GM23248 (cell line): ENCODE measurements at regions not wholly inside any gene's neighbourhood (a gene's known extent, or its start where the extent isn't known, plus 50 kb on each side); places are given as distances from the start of the nearest gene placed in this dataset.

Experiments
- DNase-seq: peaks from one replicate; pipeline ENCODE4 v3.0.0-alpha.2; 2015
- H2AFZ ChIP-seq: fragments of 200-600 bp; sonication (generic); 2 replicates; pipeline ENCODE4 v1.6.1; 2016; ENCODE audit warnings: antibody characterized with exemption
- H3F3A ChIP-seq: fragments of 200-600 bp; sonication (generic); 2 replicates; pipeline ENCODE4 v1.6.1; 2016; ENCODE audit warnings: mild to moderate bottlenecking, antibody characterized with exemption, mixed run types; ENCODE audit not compliant: insufficient read depth
- H3K27ac ChIP-seq: fragments of 200-600 bp; sonication (generic); 2 replicates; pipeline ENCODE4 v1.5.1; 2016; ENCODE audit warnings: mild to moderate bottlenecking
- H3K27me3 ChIP-seq: fragments of 200-600 bp; sonication (generic); replicated peaks from 2 replicates; pipeline ENCODE4 v1.6.1; 2016; ENCODE audit warnings: mild to moderate bottlenecking; ENCODE audit not compliant: insufficient read depth
- H3K36me3 ChIP-seq: fragments of 200-600 bp; sonication (generic); 2 replicates; pipeline ENCODE4 v1.6.1; 2016; ENCODE audit warnings: low read depth, mild to moderate bottlenecking
- H3K4me1 ChIP-seq: fragments of 200-600 bp; sonication (generic); 2 replicates; pipeline ENCODE4 v1.6.1; 2016; ENCODE audit warnings: mild to moderate bottlenecking; ENCODE audit not compliant: insufficient read depth
- H3K4me2 ChIP-seq: fragments of 200-600 bp; sonication (generic); one replicate; pipeline ENCODE4 v1.6.1; 2016; ENCODE audit warnings: mild to moderate bottlenecking; ENCODE audit not compliant: unreplicated experiment
- H3K4me3 ChIP-seq: fragments of 200-600 bp; sonication (generic); 2 replicates; pipeline ENCODE4 v1.5.1; 2016; ENCODE audit warnings: mild to moderate bottlenecking
- H3K79me2 ChIP-seq: fragments of 200-600 bp; sonication (generic); 2 replicates; pipeline ENCODE4 v1.6.1; 2016; ENCODE audit warnings: mild to moderate bottlenecking; ENCODE audit not compliant: insufficient read depth
- H3K9ac ChIP-seq: fragments of 200-600 bp; sonication (generic); 2 replicates; pipeline ENCODE4 v1.6.1; 2016; ENCODE audit warnings: mild to moderate bottlenecking
- H3K9me2 ChIP-seq: fragments of 200-600 bp; sonication (generic); 2 replicates; pipeline ENCODE4 v1.6.1; 2016; ENCODE audit warnings: mixed run types, mild to moderate bottlenecking, moderate library complexity; ENCODE audit not compliant: insufficient read depth
- H3K9me3 ChIP-seq: fragments of 200-600 bp; sonication (generic); one replicate; pipeline ENCODE4 v1.6.1; 2017; ENCODE audit warnings: low read depth
- H4K20me1 ChIP-seq: fragments of 200-600 bp; sonication (generic); 2 replicates; pipeline ENCODE4 v1.6.0; 2016; ENCODE audit not compliant: insufficient read depth
- EZH2 ChIP-seq: fragments of 200-600 bp; sonication (generic); IDR thresholded peaks from 2 replicates; pipeline ENCODE4 v1.6.1; 2018; ENCODE audit warnings: antibody characterized with exemption, mild to moderate bottlenecking; ENCODE audit not compliant: insufficient read depth, poor library complexity, severe bottlenecking
- EZH2phosphoT487 ChIP-seq: fragments of 200-600 bp; sonication (generic); IDR thresholded peaks from 2 replicates; pipeline ENCODE4 v1.6.1; 2018; ENCODE audit warnings: antibody characterized with exemption, moderate library complexity, mild to moderate bottlenecking, low read depth; ENCODE audit not compliant: insufficient read depth
- WGBS, 2 experiments: methylation state at CpG; one replicate each; pipeline ENCODE4 v1.1.6; 2015 to 2017; ENCODE audit warnings: low lambda C conversion rate in 2 of 2, low coverage in 1 of 2; ENCODE audit errors: missing lambda C conversion rate in 2 of 2; 5-methylcytosine and 5-hydroxymethylcytosine counted together
- in situ Hi-C: fragments of 300-500 bp; cut with MboI; formaldehyde crosslinking; loops from 2 replicates; pipeline ENCODE4 v1.15.0; 2020

- DNase-seq = no peak
- H3K4me2 ChIP-seq = no peak overlapping the region
- no peaks in the 10 kb centered on the region for H3K9me3 ChIP-seq
- no peaks in the 10 kb centered on the region for H3K4me1 ChIP-seq
- TF ChIP-seq EZH2 = no peak
- TF ChIP-seq EZH2phosphoT487 = no peak
- H3K4me3 ChIP-seq = no peak overlapping the region
- in situ Hi-C loops = no loop called here
- H3K9me2 ChIP-seq = no peaks in the 10 kb centered on the region
- no peak overlapping the region for H2AFZ ChIP-seq
- no peaks in the 10 kb centered on the region for H4K20me1 ChIP-seq
- H3K27me3 ChIP-seq = no peaks in the 10 kb centered on the region
- H3K9ac ChIP-seq = no peak overlapping the region
- no peak overlapping the region for H3K27ac ChIP-seq
- H3F3A ChIP-seq = no peaks in the 10 kb centered on the region
- 27 to 31% methylated on average over 4 of the region's 4 CpGs for WGBS, 2 experiments
- H3K79me2 ChIP-seq = no peaks in the 10 kb centered on the region
- H3K36me3 ChIP-seq = no peaks in the 10 kb centered on the region
These were observed 468.4 kb upstream of the HNRNPA3 start for GRCh38 chr2:176744146-176744545.

DNA sequence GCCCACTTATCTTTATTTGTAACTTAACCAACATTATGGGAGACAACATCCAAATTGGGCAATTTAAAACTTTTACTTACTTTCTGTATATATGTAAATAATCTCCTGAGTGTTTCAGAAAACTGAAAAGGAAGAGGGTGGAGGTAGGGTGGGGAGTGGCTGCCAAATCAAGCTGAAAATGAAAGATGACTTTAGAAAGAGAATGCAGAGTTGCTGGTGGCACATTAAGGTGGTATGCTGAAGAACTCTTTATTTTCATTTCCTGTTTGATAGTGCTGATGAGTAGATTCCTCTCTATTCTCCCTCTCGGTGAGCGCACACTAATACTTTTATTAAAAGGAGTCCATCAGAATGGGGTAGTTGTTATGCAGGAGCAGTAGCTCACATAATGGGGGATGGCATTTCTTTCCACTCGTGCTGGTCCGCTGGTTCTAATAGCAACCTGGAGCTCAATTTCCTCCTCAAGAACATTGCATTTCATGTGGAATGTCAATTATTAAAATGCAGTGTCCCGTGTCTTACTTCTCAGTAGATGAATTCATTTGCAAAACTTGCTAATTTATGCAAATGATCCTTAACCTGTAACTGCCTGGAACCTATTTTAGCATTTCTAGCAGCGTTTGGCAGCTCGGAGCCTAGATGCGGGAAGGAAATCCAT lies 466.9 kb upstream of the HNRNPA3 start:
- H3K4me2 ChIP-seq = no peak overlapping the region
- H3K9me2 ChIP-seq = no peaks in the 10 kb centered on the region
- H3K79me2 ChIP-seq = no peaks in the 10 kb centered on the region
- no peak for DNase-seq
- no peaks in the 10 kb centered on the region for H4K20me1 ChIP-seq
- no peaks in the 10 kb centered on the region for H3K4me1 ChIP-seq
- H3K27ac ChIP-seq = no peak overlapping the region
- H3K27me3 ChIP-seq = no peaks in the 10 kb centered on the region
- H2AFZ ChIP-seq = no peak overlapping the region
- WGBS, 2 experiments = 84 to 86% methylated on average over 8 of the region's 8 CpGs
- H3K36me3 ChIP-seq = no peaks in the 10 kb centered on the region
- H3F3A ChIP-seq = no peaks in the 10 kb centered on the region
- H3K9me3 ChIP-seq = no peaks in the 10 kb centered on the region
- no peak for TF ChIP-seq EZH2phosphoT487
- no peak for TF ChIP-seq EZH2
- H3K9ac ChIP-seq = no peak overlapping the region
- H3K4me3 ChIP-seq = no peak overlapping the region
- in situ Hi-C loops = no loop called here

DNA sequence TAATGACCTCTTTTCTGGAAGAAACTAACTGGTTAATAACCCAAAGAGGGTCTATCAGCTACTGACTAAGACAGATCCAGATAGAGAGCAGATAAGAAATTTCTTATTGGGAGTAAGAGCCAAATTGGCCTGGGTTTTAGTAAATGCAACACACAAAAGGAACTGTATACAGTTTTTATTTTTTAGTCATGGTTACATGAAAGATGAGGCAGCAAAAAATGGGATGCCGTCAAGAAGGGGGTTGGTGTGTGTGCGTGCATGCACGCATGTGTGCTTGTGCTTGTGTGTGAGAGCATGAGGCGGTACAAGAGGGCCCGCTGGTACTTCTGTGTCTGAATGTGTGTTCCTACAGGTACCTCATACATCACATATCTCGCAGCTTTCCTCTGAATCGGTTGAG lies 466.2 kb upstream of the HNRNPA3 start:
- Histone ChIP-seq H3K27ac (no peak overlapping the region), H3K9me2 (no peaks in the 10 kb centered on the region), H3K27me3 (no peaks in the 10 kb centered on the region), H3K4me2 (no peak overlapping the region), H3K9me3 (no peaks in the 10 kb centered on the region), H4K20me1 (no peaks in the 10 kb centered on the region), H3K9ac (no peak overlapping the region), H3K4me1 (no peaks in the 10 kb centered on the region), H3K36me3 (no peaks in the 10 kb centered on the region), H3K4me3 (no peak overlapping the region), H3F3A (no peaks in the 10 kb centered on the region), H3K79me2 (no peaks in the 10 kb centered on the region), H2AFZ (no peak overlapping the region)
- in situ Hi-C loops = no loop called here
- TF ChIP-seq EZH2phosphoT487 = no peak
- TF ChIP-seq EZH2 = no peak
- no peak for DNase-seq
- 84 to 92% methylated on average over 7 of the region's 7 CpGs for WGBS, 2 experiments

DNA sequence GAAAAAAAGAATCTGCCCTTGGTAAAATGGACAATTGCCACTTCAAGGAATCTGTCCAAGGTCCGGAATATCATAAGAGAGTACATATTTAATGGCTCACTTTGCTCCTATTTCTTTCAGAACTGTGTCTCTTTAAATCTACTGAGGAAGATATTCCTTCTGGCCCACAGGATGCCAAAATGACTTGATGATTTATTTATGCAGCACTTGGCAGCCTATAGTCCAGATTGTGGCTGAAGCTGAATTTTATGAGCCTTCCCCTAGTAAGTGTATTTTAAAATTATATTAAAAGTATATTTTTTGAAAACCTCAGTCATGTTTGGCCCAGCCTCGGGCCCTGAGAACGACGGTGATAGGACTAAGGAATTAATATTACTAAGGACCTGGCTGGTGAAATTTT lies 465.1 kb upstream of the HNRNPA3 start:
- H3K79me2 ChIP-seq = no peaks in the 10 kb centered on the region
- H3K4me1 ChIP-seq = no peaks in the 10 kb centered on the region
- DNase-seq = no peak
- no peak overlapping the region for H3K4me3 ChIP-seq
- H3F3A ChIP-seq = no peaks in the 10 kb centered on the region
- H4K20me1 ChIP-seq = no peaks in the 10 kb centered on the region
- no peak overlapping the region for H3K4me2 ChIP-seq
- no peak overlapping the region for H3K27ac ChIP-seq
- H3K27me3 ChIP-seq = no peaks in the 10 kb centered on the region
- TF ChIP-seq EZH2phosphoT487 = no peak
- no peak for TF ChIP-seq EZH2
- 61 to 72% methylated on average over 4 of the region's 4 CpGs for WGBS, 2 experiments
- H3K9ac ChIP-seq = no peak overlapping the region
- H2AFZ ChIP-seq = no peak overlapping the region
- in situ Hi-C loops = no loop called here
- no peaks in the 10 kb centered on the region for H3K9me2 ChIP-seq
- H3K36me3 ChIP-seq = no peaks in the 10 kb centered on the region
- no peaks in the 10 kb centered on the region for H3K9me3 ChIP-seq

- no peaks in the 10 kb centered on the region for H3K9me2 ChIP-seq
- TF ChIP-seq EZH2phosphoT487 (no peak), EZH2 (no peak)
- no peaks in the 10 kb centered on the region for H4K20me1 ChIP-seq
- no peaks in the 10 kb centered on the region for H3F3A ChIP-seq
- no peak overlapping the region for H3K27ac ChIP-seq
- H3K4me1 ChIP-seq = no peaks in the 10 kb centered on the region
- no peaks in the 10 kb centered on the region for H3K36me3 ChIP-seq
- in situ Hi-C loops = no loop called here
- H2AFZ ChIP-seq = no peak overlapping the region
- no peak overlapping the region for H3K4me3 ChIP-seq
- H3K9ac ChIP-seq = no peak overlapping the region
- no peaks in the 10 kb centered on the region for H3K27me3 ChIP-seq
- WGBS, 2 experiments = 58 to 63% methylated on average over 4 of the region's 4 CpGs
- H3K79me2 ChIP-seq = no peaks in the 10 kb centered on the region
- no peak for DNase-seq
- H3K9me3 ChIP-seq = no peaks in the 10 kb centered on the region
- H3K4me2 ChIP-seq = no peak overlapping the region
These were observed 464.7 kb upstream of the HNRNPA3 start for GRCh38 chr2:176747928-176748327.
